ENCODE measurements at regions not wholly inside any gene's neighbourhood (a gene's known extent, or its start where the extent isn't known, plus 50 kb on each side); places are given as distances from the start of the nearest gene placed in this dataset.

GRCh38 chr1:213324859-213325258, 273.8 kb downstream of the RPS6KC1 start:
- Histone ChIP-seq H3K4me1 (ENCODE audit: insufficient read depth, low read length) (no peaks in the 10 kb centered on the region), H3K36me3 (ENCODE audit: insufficient read depth, low read length) (no peaks in the 10 kb centered on the region), H3K27me3 (ENCODE audit: control insufficient read depth in 1 of 2, insufficient read depth in 2 of 2, low read length in 2 of 2) (no peaks in the 10 kb centered on the region), H3K9ac (ENCODE audit: low read length) (no peak overlapping the region), H3K9me3 (ENCODE audit: low read length) (no peaks in the 10 kb centered on the region), H3K27ac (ENCODE audit: low read depth, low read length) (no peak overlapping the region), H3K4me3 (ENCODE audit: low read depth in 1 of 2, low read length in 2 of 2) (no peak overlapping the region)

GRCh38 chr1:213325482-213325881, 274.4 kb downstream of the RPS6KC1 start:
- Histone ChIP-seq H3K4me3 (ENCODE audit: low read depth in 1 of 2, low read length in 2 of 2) (no peak overlapping the region), H3K27ac (ENCODE audit: low read depth, low read length) (no peak overlapping the region), H3K36me3 (ENCODE audit: insufficient read depth, low read length) (no peaks in the 10 kb centered on the region), H3K9me3 (ENCODE audit: low read length) (no peaks in the 10 kb centered on the region), H3K9ac (ENCODE audit: low read length) (no peak overlapping the region), H3K27me3 (ENCODE audit: control insufficient read depth in 1 of 2, insufficient read depth in 2 of 2, low read length in 2 of 2) (no peaks in the 10 kb centered on the region), H3K4me1 (ENCODE audit: insufficient read depth, low read length) (no peaks in the 10 kb centered on the region)

- Histone ChIP-seq H3K9me3 (ENCODE audit: low read length) (no peaks in the 10 kb centered on the region), H3K9ac (ENCODE audit: low read length) (no peak overlapping the region), H3K27me3 (ENCODE audit: control insufficient read depth in 1 of 2, insufficient read depth in 2 of 2, low read length in 2 of 2) (no peaks in the 10 kb centered on the region), H3K4me1 (ENCODE audit: insufficient read depth, low read length) (no peaks in the 10 kb centered on the region), H3K4me3 (ENCODE audit: low read depth in 1 of 2, low read length in 2 of 2) (no peak overlapping the region), H3K36me3 (ENCODE audit: insufficient read depth, low read length) (no peaks in the 10 kb centered on the region), H3K27ac (ENCODE audit: low read depth, low read length) (no peak overlapping the region)
Observed at GRCh38 chr1:213326281-213327016, 275.4 kb downstream of the RPS6KC1 start.

- Histone ChIP-seq H3K27ac (ENCODE audit: low read depth, low read length) (no peak overlapping the region), H3K4me3 (ENCODE audit: low read depth in 1 of 2, low read length in 2 of 2) (no peak overlapping the region), H3K27me3 (ENCODE audit: control insufficient read depth in 1 of 2, insufficient read depth in 2 of 2, low read length in 2 of 2) (no peaks in the 10 kb centered on the region)
Observed at GRCh38 chr1:213327017-213327667, 276.1 kb downstream of the RPS6KC1 start.

DNA sequence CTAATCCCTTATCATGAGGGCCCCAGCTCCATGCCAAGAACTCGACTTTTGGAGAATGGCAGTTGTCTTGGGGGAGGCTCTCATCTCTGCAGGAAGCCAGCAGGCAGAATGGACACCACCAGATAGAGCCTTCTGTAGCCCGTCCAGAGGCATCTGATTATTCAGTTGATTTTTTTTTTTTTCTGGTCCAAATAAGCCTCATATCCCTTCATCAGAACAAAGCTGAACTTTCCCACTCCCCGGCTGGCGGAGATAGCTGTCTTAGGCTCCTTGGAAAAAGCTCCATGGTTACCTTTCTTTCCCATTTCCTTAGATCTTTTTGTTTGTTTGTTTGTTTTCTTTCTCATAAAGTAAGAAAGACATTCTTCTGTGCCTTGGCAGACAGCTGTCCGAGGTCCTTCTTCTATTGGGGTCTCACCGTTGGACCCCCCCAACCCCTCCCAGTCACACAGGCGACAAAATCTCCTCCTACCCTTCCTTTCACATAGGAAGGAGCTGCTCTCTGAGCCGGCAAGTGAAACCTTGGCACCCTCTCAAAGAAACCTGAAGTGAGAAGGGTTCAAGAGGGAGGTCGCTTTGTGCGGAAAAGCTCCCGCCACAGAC, 278.5 kb downstream of the RPS6KC1 start:
- no peaks in the 10 kb centered on the region for H3K9me3 ChIP-seq (ENCODE audit: low read length)
- H3K36me3 ChIP-seq (ENCODE audit: insufficient read depth, low read length) = no peaks in the 10 kb centered on the region
- H3K4me1 ChIP-seq (ENCODE audit: insufficient read depth, low read length) = no peaks in the 10 kb centered on the region
- no peak overlapping the region for H3K9ac ChIP-seq (ENCODE audit: low read length)
- no peaks in the 10 kb centered on the region for H3K27me3 ChIP-seq (ENCODE audit: control insufficient read depth in 1 of 2, insufficient read depth in 2 of 2, low read length in 2 of 2)
- H3K4me3 ChIP-seq (ENCODE audit: low read depth in 1 of 2, low read length in 2 of 2) = no peak overlapping the region
- H3K27ac ChIP-seq (ENCODE audit: low read depth, low read length) = no peak overlapping the region

More at GRCh38 chr1:213327017-213327667, 276.1 kb downstream of the RPS6KC1 start:
- Histone ChIP-seq H3K4me1 (ENCODE audit: insufficient read depth, low read length) (no peaks in the 10 kb centered on the region), H3K36me3 (ENCODE audit: insufficient read depth, low read length) (no peaks in the 10 kb centered on the region), H3K9ac (ENCODE audit: low read length) (no peak overlapping the region), H3K9me3 (ENCODE audit: low read length) (no peaks in the 10 kb centered on the region)

GRCh38 chr1:213330281-213330680, 279.2 kb downstream of the RPS6KC1 start:
- Histone ChIP-seq H3K27me3 (ENCODE audit: control insufficient read depth in 1 of 2, insufficient read depth in 2 of 2, low read length in 2 of 2) (no peaks in the 10 kb centered on the region), H3K4me3 (ENCODE audit: low read depth in 1 of 2, low read length in 2 of 2) (no peak overlapping the region), H3K36me3 (ENCODE audit: insufficient read depth, low read length) (no peaks in the 10 kb centered on the region), H3K4me1 (ENCODE audit: insufficient read depth, low read length) (no peaks in the 10 kb centered on the region), H3K9me3 (ENCODE audit: low read length) (no peaks in the 10 kb centered on the region), H3K9ac (ENCODE audit: low read length) (no peak overlapping the region), H3K27ac (ENCODE audit: low read depth, low read length) (no peak overlapping the region)

GRCh38 chr1:213331631-213332175, 280.7 kb downstream of the RPS6KC1 start:
- Histone ChIP-seq H3K4me1 (ENCODE audit: insufficient read depth, low read length) (no peaks in the 10 kb centered on the region), H3K36me3 (ENCODE audit: insufficient read depth, low read length) (no peaks in the 10 kb centered on the region)

DNA sequence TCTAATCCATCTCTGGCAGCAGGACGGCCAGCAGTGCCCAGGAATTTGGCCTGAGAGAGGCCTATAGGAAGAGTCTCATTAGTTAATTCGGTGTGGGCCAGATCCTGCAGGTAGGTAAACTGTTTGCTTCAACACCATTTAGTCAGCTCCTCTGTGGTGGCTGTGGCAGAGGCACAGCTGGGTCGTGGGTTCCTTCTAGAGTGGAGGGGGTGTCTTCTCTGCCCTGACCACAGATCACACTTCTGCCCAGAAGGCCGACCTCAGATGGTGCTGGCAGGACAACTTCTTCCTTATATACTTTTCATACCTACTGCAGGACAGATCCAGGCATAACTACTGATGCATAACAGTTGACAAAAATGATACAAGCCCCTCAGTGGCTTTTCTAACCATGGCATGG, 281.4 kb downstream of the RPS6KC1 start:
- H3K36me3 ChIP-seq (ENCODE audit: insufficient read depth, low read length) = no peaks in the 10 kb centered on the region
- H3K4me1 ChIP-seq (ENCODE audit: insufficient read depth, low read length) = no peaks in the 10 kb centered on the region
- H3K4me3 ChIP-seq (ENCODE audit: low read depth in 1 of 2, low read length in 2 of 2) = no peak overlapping the region
- H3K27ac ChIP-seq (ENCODE audit: low read depth, low read length) = no peak overlapping the region
- H3K9me3 ChIP-seq (ENCODE audit: low read length) = no peaks in the 10 kb centered on the region
- no peaks in the 10 kb centered on the region for H3K27me3 ChIP-seq (ENCODE audit: control insufficient read depth in 1 of 2, insufficient read depth in 2 of 2, low read length in 2 of 2)
- no peak overlapping the region for H3K9ac ChIP-seq (ENCODE audit: low read length)

More at GRCh38 chr1:213331631-213332175, 280.7 kb downstream of the RPS6KC1 start:
- Histone ChIP-seq H3K27ac (ENCODE audit: low read depth, low read length) (no peak overlapping the region), H3K9me3 (ENCODE audit: low read length) (no peaks in the 10 kb centered on the region), H3K4me3 (ENCODE audit: low read depth in 1 of 2, low read length in 2 of 2) (no peak overlapping the region), H3K27me3 (ENCODE audit: control insufficient read depth in 1 of 2, insufficient read depth in 2 of 2, low read length in 2 of 2) (no peaks in the 10 kb centered on the region), H3K9ac (ENCODE audit: low read length) (no peak overlapping the region)

GRCh38 chr1:213333121-213333520, 282.1 kb downstream of the RPS6KC1 start:
- Histone ChIP-seq H3K4me1 (ENCODE audit: insufficient read depth, low read length) (no peaks in the 10 kb centered on the region), H3K4me3 (ENCODE audit: low read depth in 1 of 2, low read length in 2 of 2) (no peak overlapping the region)

DNA sequence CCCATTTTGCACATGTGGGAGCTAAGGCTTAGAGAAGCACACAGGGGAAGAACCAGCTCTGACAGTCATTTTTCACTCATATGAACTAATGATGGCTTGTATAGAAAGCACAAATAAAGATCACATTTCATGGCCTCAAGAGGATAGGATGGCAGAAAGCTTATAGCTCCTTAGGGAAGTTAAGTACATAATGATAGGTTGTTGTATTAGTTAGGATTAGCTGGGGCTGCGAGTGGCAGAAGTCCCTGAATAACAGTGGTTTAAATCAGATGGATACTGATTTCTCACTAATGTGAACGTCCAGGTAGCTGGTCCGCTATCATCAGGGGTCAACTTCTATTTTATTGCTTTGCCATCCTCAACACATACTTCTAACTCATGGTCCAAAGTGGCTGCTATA, 284.0 kb downstream of the RPS6KC1 start:
- Histone ChIP-seq H3K9ac (ENCODE audit: low read length) (no peak overlapping the region), H3K4me3 (ENCODE audit: low read depth in 1 of 2, low read length in 2 of 2) (no peak overlapping the region), H3K27me3 (ENCODE audit: control insufficient read depth in 1 of 2, insufficient read depth in 2 of 2, low read length in 2 of 2) (no peaks in the 10 kb centered on the region), H3K27ac (ENCODE audit: low read depth, low read length) (no peak overlapping the region), H3K4me1 (ENCODE audit: insufficient read depth, low read length) (no peaks in the 10 kb centered on the region), H3K9me3 (ENCODE audit: low read length) (no peaks in the 10 kb centered on the region), H3K36me3 (ENCODE audit: insufficient read depth, low read length) (no peaks in the 10 kb centered on the region)

More at GRCh38 chr1:213333121-213333520, 282.1 kb downstream of the RPS6KC1 start:
- Histone ChIP-seq H3K36me3 (ENCODE audit: insufficient read depth, low read length) (no peaks in the 10 kb centered on the region), H3K27ac (ENCODE audit: low read depth, low read length) (no peak overlapping the region), H3K9ac (ENCODE audit: low read length) (no peak overlapping the region), H3K27me3 (ENCODE audit: control insufficient read depth in 1 of 2, insufficient read depth in 2 of 2, low read length in 2 of 2) (no peaks in the 10 kb centered on the region), H3K9me3 (ENCODE audit: low read length) (no peaks in the 10 kb centered on the region)

DNA sequence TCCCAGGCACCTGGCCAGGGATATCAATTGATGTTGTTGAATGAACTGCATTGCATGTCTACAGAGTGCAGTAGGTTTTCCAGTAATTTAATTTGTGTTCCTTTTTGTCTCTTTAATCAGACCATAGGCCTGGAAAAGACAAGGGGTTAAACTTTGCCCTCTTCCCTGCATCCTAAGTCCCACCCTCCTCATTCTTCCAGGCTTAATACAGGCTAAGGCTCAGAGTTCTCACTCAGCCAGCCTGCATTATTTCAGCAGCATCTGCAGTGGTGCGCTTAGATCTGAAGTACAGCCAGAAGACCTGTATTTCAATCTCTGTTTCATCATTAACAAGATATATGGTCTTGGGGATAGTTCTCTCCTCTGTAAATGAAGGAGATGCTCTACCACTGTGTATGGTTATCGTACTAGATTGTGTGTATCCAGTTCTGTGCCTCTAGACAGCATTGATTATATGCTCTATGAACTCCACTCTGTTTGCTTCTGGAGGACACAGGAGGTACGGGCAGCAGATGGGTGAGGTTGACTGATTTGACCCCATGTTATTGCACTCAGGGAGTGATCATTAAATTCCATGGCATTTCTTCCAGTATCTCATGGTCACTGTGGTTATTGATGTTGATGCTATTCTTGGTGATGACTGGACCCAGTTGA, 286.1 kb downstream of the RPS6KC1 start:
- Histone ChIP-seq H3K9ac (ENCODE audit: low read length) (no peak overlapping the region), H3K27ac (ENCODE audit: low read depth, low read length) (no peak overlapping the region), H3K36me3 (ENCODE audit: insufficient read depth, low read length) (no peaks in the 10 kb centered on the region), H3K27me3 (ENCODE audit: control insufficient read depth in 1 of 2, insufficient read depth in 2 of 2, low read length in 2 of 2) (no peaks in the 10 kb centered on the region), H3K9me3 (ENCODE audit: low read length) (no peaks in the 10 kb centered on the region), H3K4me1 (ENCODE audit: insufficient read depth, low read length) (no peaks in the 10 kb centered on the region), H3K4me3 (ENCODE audit: low read depth in 1 of 2, low read length in 2 of 2) (no peak overlapping the region)

Measured in muscle layer of colon (tissue), 2 donors.